GM18508 (cell line): ENCODE measurements at regions not wholly inside any gene's neighbourhood (a gene's known extent, or its start where the extent isn't known, plus 50 kb on each side); places are given as distances from the start of the nearest gene placed in this dataset.
A peak's percentile ranks its signal among the peaks of the same experiment; 100 is the strongest.
"Not testable (repeated sequence)": the region's sequence is repeated elsewhere in the genome, so short reads cannot be mapped to it uniquely, and the experiment has no call there.

Source experiments
- ATAC-seq: cut with Tn5 transposase; IDR thresholded peaks from one replicate; pipeline ENCODE4 v1.9.1; 2021; ENCODE audit warnings: moderate number of reproducible peaks; ENCODE audit not compliant: insufficient read depth, unreplicated experiment

GRCh38 chr1:82165304-82165703 lies 364.6 kb downstream of the ADGRL2 start:
- ATAC-seq = no peak

- no peak for ATAC-seq
These were observed 362.0 kb downstream of the ADGRL2 start for GRCh38 chr1:82162486-82163420.

- ATAC-seq = no peak
These were observed 361.0 kb downstream of the ADGRL2 start for GRCh38 chr1:82161700-82162141.

- no peak for ATAC-seq
These were observed 360.2 kb downstream of the ADGRL2 start for GRCh38 chr1:82160903-82161302.

- ATAC-seq = no peak
These were observed 359.3 kb downstream of the ADGRL2 start for GRCh38 chr1:82160036-82160435.

GRCh38 chr1:82158981-82159380 lies 358.2 kb downstream of the ADGRL2 start:
- no peak for ATAC-seq

- ATAC-seq = no peak
These were observed 353.7 kb downstream of the ADGRL2 start for GRCh38 chr1:82154219-82154970.

- ATAC-seq = no peak
These were observed 353.0 kb downstream of the ADGRL2 start for GRCh38 chr1:82153752-82154151.

- ATAC-seq = peak; percentile 54
These were observed 352.5 kb downstream of the ADGRL2 start for GRCh38 chr1:82153272-82153629.

- peak; percentile 66 for ATAC-seq
These were observed 351.9 kb downstream of the ADGRL2 start for GRCh38 chr1:82152356-82153271.

GRCh38 chr1:82145656-82146055 lies 344.9 kb downstream of the ADGRL2 start:
- no peak for ATAC-seq

- ATAC-seq = no peak
These were observed 342.5 kb downstream of the ADGRL2 start for GRCh38 chr1:82143108-82143833.

GRCh38 chr1:82141390-82141789 lies 340.7 kb downstream of the ADGRL2 start:
- no peak for ATAC-seq

GRCh38 chr1:82139751-82140468 lies 339.2 kb downstream of the ADGRL2 start:
- no peak for ATAC-seq

- not testable (repeated sequence) for ATAC-seq
These were observed 335.6 kb downstream of the ADGRL2 start for GRCh38 chr1:82136351-82136750.

GRCh38 chr1:82125866-82126265 lies 325.1 kb downstream of the ADGRL2 start:
- no peak for ATAC-seq

- ATAC-seq = no peak
These were observed 324.4 kb downstream of the ADGRL2 start for GRCh38 chr1:82125119-82125518.

GRCh38 chr1:82121421-82121820 lies 320.7 kb downstream of the ADGRL2 start:
- ATAC-seq = no peak

GRCh38 chr1:82116105-82116504 lies 315.4 kb downstream of the ADGRL2 start:
- no peak for ATAC-seq
